Tibial nerve (tissue), 4 donors: ENCODE measurements at regions not wholly inside any gene's neighbourhood (a gene's known extent, or its start where the extent isn't known, plus 50 kb on each side); places are given as distances from the start of the nearest gene placed in this dataset.

Source experiments
- DNase-seq, 2 donors: peaks; one replicate each; pipeline ENCODE4 v3.0.0-alpha.2; 2019; ENCODE audit warnings: low spot score in 2 of 2
- H3K27ac ChIP-seq, 4 donors: fragments of 200-600 bp; sonication (generic) in 3 of 4; one replicate each; pipeline ENCODE4 v1.5.1; 2017 to 2019; ENCODE audit warnings: mild to moderate bottlenecking in 1 of 4
- H3K27me3 ChIP-seq, 2 donors: fragments of 200-600 bp; sonication (generic) in 1 of 2; one replicate each; pipeline versions ENCODE4 v1.5.1 to v1.6.0; 2017 to 2019
- H3K36me3 ChIP-seq, 3 donors: fragments of 200-600 bp; sonication (generic); one replicate each; pipeline ENCODE4 v1.5.1; 2018 to 2019
- H3K4me1 ChIP-seq, 4 donors: fragments of 200-600 bp; sonication (generic) in 3 of 4; one replicate each; pipeline ENCODE4 v1.5.1; 2017 to 2019
- H3K4me3 ChIP-seq, 4 donors: fragments of 200-600 bp; sonication (generic) in 3 of 4; one replicate each; pipeline ENCODE4 v1.5.1; 2017 to 2019; ENCODE audit warnings: mild to moderate bottlenecking in 1 of 4, moderate library complexity in 1 of 4
- H3K9me3 ChIP-seq, 4 donors: fragments of 200-600 bp; sonication (generic) in 3 of 4; one replicate each; pipeline ENCODE4 v1.5.1; 2017 to 2019
- EP300 ChIP-seq, 2 donors: sonication (generic); formaldehyde crosslinking; IDR thresholded peaks; one replicate each; pipeline ENCODE4 v1.6.1; 2017; ENCODE audit warnings: antibody characterized with exemption in 2 of 2, mild to moderate bottlenecking in 1 of 2
- POLR2A ChIP-seq, 2 donors: fragments of 450-650 bp; IDR thresholded peaks; one replicate each; pipeline ENCODE4 v1.6.1; 2017; ENCODE audit warnings: antibody characterized with exemption in 2 of 2, mild to moderate bottlenecking in 2 of 2, moderate library complexity in 2 of 2
- WGBS, 2 donors: methylation state at CpG; one replicate each; pipeline ENCODE4 v1.1.5; 2018; 5-methylcytosine and 5-hydroxymethylcytosine counted together
- TF ChIP-seq, protein P1 (sequence below), 5 experiments: fragments of 200-600 bp in 3 of 5; fragments of 450-650 bp in 2 of 5; sonication (generic) in 3 of 5; IDR thresholded peaks; one replicate each; pipeline ENCODE4 v1.5.1; 2016 to 2019; ENCODE audit warnings: antibody characterized with exemption in 5 of 5, mild to moderate bottlenecking in 3 of 5, moderate library complexity in 2 of 5

DNA sequence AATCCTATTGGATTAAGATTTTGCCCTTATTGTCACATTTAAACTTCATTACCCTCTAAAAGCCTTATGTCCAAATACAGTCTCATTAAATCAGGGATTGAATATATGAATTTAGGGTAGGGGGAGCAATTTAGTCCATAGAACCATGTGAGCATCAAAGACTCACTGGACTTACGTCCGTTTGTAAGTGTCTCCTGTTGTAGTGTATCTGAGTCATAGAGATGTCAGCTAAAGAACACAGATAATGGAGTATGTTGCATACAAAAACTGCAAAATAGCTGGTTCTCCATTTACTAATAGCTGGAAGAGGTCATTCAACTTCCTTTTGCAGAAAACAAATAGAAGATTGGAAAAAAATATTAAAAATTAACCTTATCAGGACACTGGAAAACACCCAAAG lies 599.1 kb upstream of the SOX9 start:
- no peak for DNase-seq
- H3K27me3 ChIP-seq = no peaks in the 10 kb centered on the region
- no peaks in the 10 kb centered on the region for H3K4me1 ChIP-seq
- WGBS, 2 donors = 77 to 85% methylated on average over 2 of the region's 2 CpGs
- TF ChIP-seq, protein P1, sequence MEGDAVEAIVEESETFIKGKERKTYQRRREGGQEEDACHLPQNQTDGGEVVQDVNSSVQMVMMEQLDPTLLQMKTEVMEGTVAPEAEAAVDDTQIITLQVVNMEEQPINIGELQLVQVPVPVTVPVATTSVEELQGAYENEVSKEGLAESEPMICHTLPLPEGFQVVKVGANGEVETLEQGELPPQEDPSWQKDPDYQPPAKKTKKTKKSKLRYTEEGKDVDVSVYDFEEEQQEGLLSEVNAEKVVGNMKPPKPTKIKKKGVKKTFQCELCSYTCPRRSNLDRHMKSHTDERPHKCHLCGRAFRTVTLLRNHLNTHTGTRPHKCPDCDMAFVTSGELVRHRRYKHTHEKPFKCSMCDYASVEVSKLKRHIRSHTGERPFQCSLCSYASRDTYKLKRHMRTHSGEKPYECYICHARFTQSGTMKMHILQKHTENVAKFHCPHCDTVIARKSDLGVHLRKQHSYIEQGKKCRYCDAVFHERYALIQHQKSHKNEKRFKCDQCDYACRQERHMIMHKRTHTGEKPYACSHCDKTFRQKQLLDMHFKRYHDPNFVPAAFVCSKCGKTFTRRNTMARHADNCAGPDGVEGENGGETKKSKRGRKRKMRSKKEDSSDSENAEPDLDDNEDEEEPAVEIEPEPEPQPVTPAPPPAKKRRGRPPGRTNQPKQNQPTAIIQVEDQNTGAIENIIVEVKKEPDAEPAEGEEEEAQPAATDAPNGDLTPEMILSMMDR (IDR thresholded peaks at IDR 0.05) = no peak
- TF ChIP-seq POLR2A (IDR thresholded peaks at IDR 0.05) (no peak), EP300 (IDR thresholded peaks at IDR 0.05) (no peak)
- H3K4me3 ChIP-seq = no peak overlapping the region
- no peak overlapping the region for H3K27ac ChIP-seq
- no peaks in the 10 kb centered on the region for H3K9me3 ChIP-seq
- no peaks in the 10 kb centered on the region for H3K36me3 ChIP-seq

DNA sequence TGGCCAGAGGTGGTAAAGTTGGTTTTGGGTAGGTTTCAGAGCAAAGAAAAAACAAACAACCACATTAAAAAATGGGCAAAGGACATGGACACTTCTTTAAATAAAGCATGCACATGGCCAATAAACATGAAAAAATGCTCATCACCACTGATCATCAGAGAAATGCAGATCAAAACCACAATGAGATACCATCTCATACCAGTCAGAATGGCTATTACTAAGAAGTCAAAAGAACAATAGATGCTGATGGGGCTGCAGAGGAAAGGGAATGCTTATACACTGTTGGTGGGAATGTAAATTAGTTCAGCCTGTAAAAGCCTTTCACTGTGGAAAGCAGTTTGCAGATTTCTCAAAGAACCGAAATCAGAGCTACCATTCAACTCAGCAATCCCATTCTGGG lies 598.4 kb upstream of the SOX9 start:
- no peak for DNase-seq

DNA sequence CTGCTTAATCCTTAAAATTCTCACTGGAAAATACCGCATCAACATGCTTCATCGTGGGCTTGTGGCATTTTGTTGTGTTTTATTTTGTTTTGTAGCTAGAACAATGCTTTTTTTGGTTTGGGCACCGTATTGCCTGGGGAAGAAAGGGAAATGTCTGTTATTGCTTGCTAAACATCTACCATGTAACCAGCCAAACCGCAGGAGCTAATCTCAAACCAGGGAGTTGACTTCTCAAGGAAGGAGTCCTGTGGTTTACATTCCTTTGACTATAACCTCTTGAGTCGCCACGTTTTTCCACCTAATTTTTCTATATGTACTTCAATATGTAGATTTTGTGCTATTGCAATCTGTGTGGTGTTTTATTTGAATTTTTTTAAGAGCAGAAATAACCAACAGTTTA lies 593.5 kb upstream of the SOX9 start:
- WGBS, 2 donors = 69 to 74% methylated on average over 6 of the region's 6 CpGs

More for the DNA sequence above, 598.4 kb upstream of the SOX9 start:
- no peaks in the 10 kb centered on the region for H3K4me1 ChIP-seq
- 53 to 71% methylated on average over 1 of the region's 1 CpG for WGBS, 2 donors
- TF ChIP-seq POLR2A (IDR thresholded peaks at IDR 0.05) = no peak
- TF ChIP-seq EP300 (IDR thresholded peaks at IDR 0.05) = no peak
- TF ChIP-seq, protein P1 (IDR thresholded peaks at IDR 0.05) = no peak
- H3K36me3 ChIP-seq = no peaks in the 10 kb centered on the region
- H3K9me3 ChIP-seq = no peaks in the 10 kb centered on the region
- no peak overlapping the region for H3K27ac ChIP-seq
- H3K4me3 ChIP-seq = no peak overlapping the region
- no peaks in the 10 kb centered on the region for H3K27me3 ChIP-seq

GRCh38 chr17:71528210-71528609 lies 592.6 kb upstream of the SOX9 start:
- H3K36me3 ChIP-seq = no peaks in the 10 kb centered on the region
- no peaks in the 10 kb centered on the region for H3K4me1 ChIP-seq
- H3K9me3 ChIP-seq = no peaks in the 10 kb centered on the region
- TF ChIP-seq, protein P1 (IDR thresholded peaks at IDR 0.05) = no peak
- TF ChIP-seq POLR2A (IDR thresholded peaks at IDR 0.05) = no peak
- TF ChIP-seq EP300 (IDR thresholded peaks at IDR 0.05) = no peak
- no peak overlapping the region for H3K27ac ChIP-seq
- H3K27me3 ChIP-seq = no peaks in the 10 kb centered on the region
- H3K4me3 ChIP-seq = no peak overlapping the region
- no peak for DNase-seq

More for the DNA sequence above, 593.5 kb upstream of the SOX9 start:
- Histone ChIP-seq H3K4me1 (no peaks in the 10 kb centered on the region), H3K27me3 (no peaks in the 10 kb centered on the region), H3K27ac (no peak overlapping the region), H3K9me3 (no peaks in the 10 kb centered on the region), H3K4me3 (no peak overlapping the region), H3K36me3 (no peaks in the 10 kb centered on the region)
- TF ChIP-seq POLR2A (IDR thresholded peaks at IDR 0.05) (no peak), EP300 (IDR thresholded peaks at IDR 0.05) (no peak)
- TF ChIP-seq, protein P1 (IDR thresholded peaks at IDR 0.05) = no peak
- DNase-seq = no peak

DNA sequence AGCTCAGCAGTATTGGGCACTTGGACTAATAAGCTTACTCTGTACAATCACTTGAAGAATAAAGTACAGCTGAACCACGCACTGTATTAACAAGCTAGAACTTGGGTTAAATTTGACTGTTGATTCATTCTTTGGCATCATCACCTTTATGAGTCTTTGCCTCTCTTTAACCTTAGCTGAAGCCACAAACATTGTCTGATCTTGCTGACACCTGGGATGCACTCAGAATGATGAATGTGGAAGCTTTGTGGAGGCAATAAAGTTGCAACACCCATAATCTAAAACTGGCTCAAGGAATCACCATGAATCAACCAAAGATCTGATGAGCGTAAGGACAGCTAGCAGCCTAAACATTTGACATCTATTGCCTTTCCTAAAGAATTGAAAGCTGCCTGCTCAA lies 590.6 kb upstream of the SOX9 start:
- Histone ChIP-seq H3K4me3 (no peak overlapping the region), H3K27me3 (no peaks in the 10 kb centered on the region), H3K36me3 (no peaks in the 10 kb centered on the region), H3K9me3 (no peaks in the 10 kb centered on the region), H3K27ac (no peak overlapping the region), H3K4me1 (no peaks in the 10 kb centered on the region)
- DNase-seq = no peak
- TF ChIP-seq POLR2A (IDR thresholded peaks at IDR 0.05) = no peak
- TF ChIP-seq, protein P1 (IDR thresholded peaks at IDR 0.05) = no peak
- no peak for TF ChIP-seq EP300 (IDR thresholded peaks at IDR 0.05)
- WGBS, 2 donors = 69 to 89% methylated on average over 2 of the region's 2 CpGs
